C4-2B (cell line): ENCODE measurements at regions not wholly inside any gene's neighbourhood (a gene's known extent, or its start where the extent isn't known, plus 50 kb on each side); places are given as distances from the start of the nearest gene placed in this dataset.

ENCODE experiments used
- ZFX ChIP-seq: fragments of 450-650 bp; IDR thresholded peaks from 2 replicates; pipeline ENCODE4 v1.6.1; 2017
- TF ChIP-seq, protein P1 (sequence below): fragments of 450-650 bp; conservative IDR thresholded peaks from 2 replicates; pipeline ENCODE4 v1.5.1; 2017; ENCODE audit warnings: mild to moderate bottlenecking

GRCh38 chr5:158525663-158526062 is 574.1 kb downstream of the EBF1 start:
- TF ChIP-seq, protein P1, sequence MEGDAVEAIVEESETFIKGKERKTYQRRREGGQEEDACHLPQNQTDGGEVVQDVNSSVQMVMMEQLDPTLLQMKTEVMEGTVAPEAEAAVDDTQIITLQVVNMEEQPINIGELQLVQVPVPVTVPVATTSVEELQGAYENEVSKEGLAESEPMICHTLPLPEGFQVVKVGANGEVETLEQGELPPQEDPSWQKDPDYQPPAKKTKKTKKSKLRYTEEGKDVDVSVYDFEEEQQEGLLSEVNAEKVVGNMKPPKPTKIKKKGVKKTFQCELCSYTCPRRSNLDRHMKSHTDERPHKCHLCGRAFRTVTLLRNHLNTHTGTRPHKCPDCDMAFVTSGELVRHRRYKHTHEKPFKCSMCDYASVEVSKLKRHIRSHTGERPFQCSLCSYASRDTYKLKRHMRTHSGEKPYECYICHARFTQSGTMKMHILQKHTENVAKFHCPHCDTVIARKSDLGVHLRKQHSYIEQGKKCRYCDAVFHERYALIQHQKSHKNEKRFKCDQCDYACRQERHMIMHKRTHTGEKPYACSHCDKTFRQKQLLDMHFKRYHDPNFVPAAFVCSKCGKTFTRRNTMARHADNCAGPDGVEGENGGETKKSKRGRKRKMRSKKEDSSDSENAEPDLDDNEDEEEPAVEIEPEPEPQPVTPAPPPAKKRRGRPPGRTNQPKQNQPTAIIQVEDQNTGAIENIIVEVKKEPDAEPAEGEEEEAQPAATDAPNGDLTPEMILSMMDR: no peak
- no peak for TF ChIP-seq ZFX
